Colon (tissue), 2 donors: ENCODE measurements at regions not wholly inside any gene's neighbourhood (a gene's known extent, or its start where the extent isn't known, plus 50 kb on each side); places are given as distances from the start of the nearest gene placed in this dataset.

Source experiments
- FAIRE-seq: peaks from 2 replicates; lab custom pipeline; 2012; peaks lifted over from hg19 to GRCh38; lab: Jason Lieb, UNC
- donor health status: control.
- donor health status: control.

- FAIRE-seq: no peak
Observed at GRCh38 chr18:60664736-60665135, 292.2 kb upstream of the MC4R start.

GRCh38 chr18:60667016-60667415, 294.4 kb upstream of the MC4R start:
- FAIRE-seq: no peak

GRCh38 chr18:60668583-60668982, 296.0 kb upstream of the MC4R start:
- FAIRE-seq: no peak

GRCh38 chr18:60669938-60670337, 297.4 kb upstream of the MC4R start:
- FAIRE-seq: no peak

GRCh38 chr18:60671021-60671420, 298.4 kb upstream of the MC4R start:
- FAIRE-seq: peak; percentile 31

- FAIRE-seq: no peak
Observed at GRCh38 chr18:60675126-60675525, 302.6 kb upstream of the MC4R start.

- FAIRE-seq: no peak
Observed at GRCh38 chr18:60675801-60676200, 303.2 kb upstream of the MC4R start.

- FAIRE-seq: no peak
Observed at GRCh38 chr18:60676815-60677214, 304.2 kb upstream of the MC4R start.

GRCh38 chr18:60684843-60685513, 312.4 kb upstream of the MC4R start:
- no peak for FAIRE-seq

GRCh38 chr18:60686142-60686541, 313.6 kb upstream of the MC4R start:
- FAIRE-seq: no peak

- FAIRE-seq: no peak
Observed at GRCh38 chr18:60691061-60691460, 318.5 kb upstream of the MC4R start.

- no peak for FAIRE-seq
Observed at GRCh38 chr18:60693426-60693825, 320.9 kb upstream of the MC4R start.

GRCh38 chr18:60698901-60699300, 326.3 kb upstream of the MC4R start:
- FAIRE-seq: no peak

GRCh38 chr18:60722742-60723141, 350.2 kb upstream of the MC4R start:
- no peak for FAIRE-seq

GRCh38 chr18:60732143-60732542, 359.6 kb upstream of the MC4R start:
- FAIRE-seq: no peak

- FAIRE-seq: no peak
Observed at GRCh38 chr18:60739212-60739611, 366.6 kb upstream of the MC4R start.

GRCh38 chr18:60740313-60740712, 367.7 kb upstream of the MC4R start:
- FAIRE-seq: no peak

- FAIRE-seq: no peak
Observed at GRCh38 chr18:60746491-60746890, 373.9 kb upstream of the MC4R start.

GRCh38 chr18:60746919-60747318, 374.3 kb upstream of the MC4R start:
- no peak for FAIRE-seq

GRCh38 chr18:60753753-60754152, 381.2 kb upstream of the MC4R start:
- FAIRE-seq: no peak

GRCh38 chr18:60754413-60755009, 381.9 kb upstream of the MC4R start:
- FAIRE-seq: no peak

- FAIRE-seq: no peak
Observed at GRCh38 chr18:60755134-60755533, 382.6 kb upstream of the MC4R start.

- no peak for FAIRE-seq
Observed at GRCh38 chr18:60775978-60776377, 403.4 kb upstream of the MC4R start.

GRCh38 chr18:60784161-60784560, 411.6 kb upstream of the MC4R start:
- no peak for FAIRE-seq
